ENCODE measurements at regions not wholly inside any gene's neighbourhood (a gene's known extent, or its start where the extent isn't known, plus 50 kb on each side); places are given as distances from the start of the nearest gene placed in this dataset.

DNA sequence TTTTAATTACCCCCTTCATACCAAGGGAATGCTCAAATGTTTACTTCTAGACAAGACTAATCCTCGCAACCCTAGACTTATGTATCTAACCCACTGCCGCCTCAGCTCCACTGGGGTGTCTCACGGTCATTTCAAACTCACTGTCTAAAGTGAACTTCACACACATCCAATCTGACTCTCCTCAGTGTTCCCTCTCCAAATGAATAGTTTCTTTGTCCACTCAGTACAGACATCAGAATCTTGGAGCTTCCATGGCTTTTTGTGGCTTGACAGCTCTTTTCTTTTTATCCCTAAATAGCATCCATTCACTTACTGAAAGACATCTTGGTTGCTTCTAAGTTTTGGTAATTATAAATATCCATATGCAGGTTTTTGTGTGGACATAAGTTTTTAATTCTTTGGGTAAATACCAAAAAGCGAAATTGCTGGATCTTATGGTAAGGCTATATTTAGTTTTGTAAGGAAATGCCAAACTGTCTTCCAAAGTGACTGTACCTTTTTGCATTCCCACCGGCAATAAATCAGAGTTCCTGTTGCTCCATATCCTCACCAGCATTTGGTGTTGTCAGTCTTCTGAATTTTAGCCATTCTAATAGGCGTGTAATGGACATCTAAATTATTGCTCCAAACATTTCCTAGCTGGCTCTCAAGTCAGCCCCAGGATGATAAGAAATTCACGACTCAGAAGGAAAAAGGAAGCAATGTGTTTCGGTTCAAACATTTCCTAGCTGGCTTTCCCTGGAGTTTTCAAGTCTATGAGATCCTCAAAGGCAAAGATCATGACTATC lies 73.1 kb downstream of the DNAAF9 start:
- peaks cover 0 to 48% of the 10 kb centered on the region in 2 donors for H3K36me3 ChIP-seq (ENCODE audit: insufficient read depth in 1 of 2, low read depth in 1 of 2)
- ATAC-seq = peak in 1 of 4 donors; percentile 42
- 58 to 83% (median 67%) methylated on average over 8 of the region's 8 CpGs for WGBS, 3 donors

DNA sequence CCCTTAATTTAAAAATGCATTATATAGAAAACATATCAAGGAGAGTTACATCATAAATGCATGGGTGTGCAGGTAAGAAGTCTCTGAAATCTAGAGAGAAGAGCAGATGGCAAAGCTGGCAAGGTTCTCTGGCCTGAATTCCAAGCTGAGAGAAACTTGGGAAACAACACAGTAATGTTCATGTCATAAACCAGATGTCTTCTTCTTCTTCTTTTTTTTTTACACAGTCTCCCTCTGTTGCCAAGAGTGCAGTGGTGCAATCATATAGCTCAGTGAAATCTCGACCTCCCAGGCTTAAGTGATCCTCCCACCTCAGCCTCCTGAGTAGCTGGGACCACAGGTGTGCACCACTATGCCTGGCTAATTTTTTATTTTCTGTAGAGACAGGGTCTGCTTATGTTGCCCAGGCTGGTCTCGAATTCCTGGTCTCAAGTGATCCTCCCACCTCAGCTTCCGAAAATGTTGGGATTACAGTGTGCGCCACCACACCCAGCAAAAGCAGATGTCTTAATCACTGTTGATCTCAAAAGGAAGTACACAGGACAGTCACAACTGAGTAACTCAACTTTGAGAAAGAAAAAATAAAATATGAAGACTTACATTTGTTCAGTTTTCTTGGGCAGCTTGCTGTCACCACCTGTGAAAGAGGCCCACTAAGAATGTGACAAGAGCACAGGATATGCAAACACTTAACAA lies 77.3 kb downstream of the DNAAF9 start:
- H3K4me1 ChIP-seq = no peaks in the 10 kb centered on the region
- H3K4me3 ChIP-seq = no peak overlapping the region
- 80 to 82% (median 82%) methylated on average over 4 of the region's 4 CpGs for WGBS, 3 donors
- no peaks in the 10 kb centered on the region for H3K27me3 ChIP-seq (ENCODE audit: insufficient read depth in 3 of 3, low read length in 2 of 3)
- DNase-seq (no peak), ATAC-seq (peak in 2 of 4 donors; percentile 26 to 44)
- TF ChIP-seq CTCF (IDR thresholded peaks at IDR 0.05) = no peak
- intact Hi-C loops (cut with DNase I) = no loop called here
- H3K36me3 ChIP-seq (ENCODE audit: insufficient read depth in 1 of 2, low read depth in 1 of 2) = peaks cover 0 to 44% of the 10 kb centered on the region in 2 donors
- no peaks in the 10 kb centered on the region for H3K9me3 ChIP-seq
- no peak overlapping the region for H3K27ac ChIP-seq

More for the DNA sequence above, 73.1 kb downstream of the DNAAF9 start:
- Histone ChIP-seq H3K4me3 (no peak overlapping the region), H3K4me1 (no peaks in the 10 kb centered on the region), H3K27me3 (ENCODE audit: insufficient read depth in 3 of 3, low read length in 2 of 3) (no peaks in the 10 kb centered on the region), H3K9me3 (no peaks in the 10 kb centered on the region), H3K27ac (no peak overlapping the region)
- intact Hi-C loops (cut with DNase I) = no loop called here
- no peak for TF ChIP-seq CTCF (IDR thresholded peaks at IDR 0.05)
- no peak for DNase-seq

- ATAC-seq (no peak), DNase-seq (no peak)
- Histone ChIP-seq H3K27ac (no peak overlapping the region), H3K27me3 (ENCODE audit: insufficient read depth in 3 of 3, low read length in 2 of 3) (no peaks in the 10 kb centered on the region), H3K9me3 (no peaks in the 10 kb centered on the region), H3K4me3 (no peak overlapping the region), H3K36me3 (ENCODE audit: insufficient read depth in 1 of 2, low read depth in 1 of 2) (peaks cover 0 to 59% of the 10 kb centered on the region in 2 donors), H3K4me1 (no peaks in the 10 kb centered on the region)
- intact Hi-C loops (cut with DNase I) = no loop called here
- 88 to 93% (median 91%) methylated on average over 4 of the region's 4 CpGs for WGBS, 3 donors
- no peak for TF ChIP-seq CTCF (IDR thresholded peaks at IDR 0.05)
Observed at GRCh38 chr20:3328501-3328900, 79.0 kb downstream of the DNAAF9 start.

DNA sequence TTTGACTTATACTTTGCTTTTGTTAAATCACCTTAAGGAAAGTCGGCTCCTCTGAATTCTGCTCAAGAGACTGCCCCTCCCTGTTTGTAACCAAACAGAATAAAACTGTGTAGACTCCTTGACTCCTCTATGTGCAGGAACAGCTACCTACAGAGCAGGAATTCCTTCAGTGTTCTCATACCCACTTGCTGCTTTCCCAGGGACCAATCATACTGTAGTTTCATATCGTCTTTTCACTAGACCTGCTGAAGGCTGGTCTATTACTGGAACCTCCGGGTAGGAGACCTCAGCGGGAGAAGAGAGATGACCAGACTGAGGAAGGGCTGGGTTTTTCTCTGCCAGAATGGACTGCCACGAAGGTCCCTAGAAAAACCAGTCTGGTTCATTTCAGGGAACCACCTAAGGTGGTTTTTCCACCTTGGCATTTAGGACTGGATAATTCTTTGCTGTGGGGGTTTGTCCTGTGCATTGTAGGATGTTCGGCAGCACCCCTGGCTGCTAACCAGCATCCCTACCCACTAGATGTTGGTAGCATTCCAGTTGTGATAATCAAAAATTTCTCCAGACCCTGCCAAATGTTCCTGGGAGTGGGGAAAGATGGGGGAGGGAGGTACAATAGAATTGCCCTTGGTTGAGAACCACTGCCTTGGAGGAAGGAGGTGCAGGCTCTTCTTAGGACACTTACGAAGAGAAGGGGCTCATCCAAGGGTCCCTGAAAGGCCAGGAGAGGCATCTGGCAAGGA lies 80.5 kb downstream of the DNAAF9 start:
- DNase-seq (no peak), ATAC-seq (no peak)
- WGBS, 3 donors = 84 to 89% (median 86%) methylated on average over 7 of the region's 7 CpGs
- intact Hi-C loops (cut with DNase I) = no loop called here
- no peaks in the 10 kb centered on the region for H3K27me3 ChIP-seq (ENCODE audit: insufficient read depth in 3 of 3, low read length in 2 of 3)
- no peak for TF ChIP-seq CTCF (IDR thresholded peaks at IDR 0.05)
- peaks cover 0 to 60% of the 10 kb centered on the region in 2 donors for H3K36me3 ChIP-seq (ENCODE audit: insufficient read depth in 1 of 2, low read depth in 1 of 2)
- no peak overlapping the region for H3K4me3 ChIP-seq
- H3K4me1 ChIP-seq = no peaks in the 10 kb centered on the region
- no peak overlapping the region for H3K27ac ChIP-seq
- no peaks in the 10 kb centered on the region for H3K9me3 ChIP-seq

Measured in psoas muscle (tissue), 7 donors.